ENCODE measurements at regions not wholly inside any gene's neighbourhood (a gene's known extent, or its start where the extent isn't known, plus 50 kb on each side); places are given as distances from the start of the nearest gene placed in this dataset.

- no peaks in the 10 kb centered on the region for H3K4me1 ChIP-seq
- H3K9me3 ChIP-seq: no peaks in the 10 kb centered on the region
- H3K36me3 ChIP-seq: no peaks in the 10 kb centered on the region
- no peaks in the 10 kb centered on the region for H3K27me3 ChIP-seq
- WGBS, 2 donors: 70 to 71% methylated on average over 3 of the region's 3 CpGs
- DNase-seq: no peak
- no peak overlapping the region for H3K4me3 ChIP-seq
- TF ChIP-seq POLR2A (IDR thresholded peaks at IDR 0.05): no peak
- no peak for ATAC-seq (ENCODE audit: low FRiP score in 2 of 2)
- no peak overlapping the region for H3K27ac ChIP-seq
These were observed 57.6 kb upstream of the RNF152 start for GRCh38 chr18:61950371-61950770.

- no peaks in the 10 kb centered on the region for H3K27me3 ChIP-seq
- no peak overlapping the region for H3K4me3 ChIP-seq
- 80 to 86% methylated on average over 10 of the region's 10 CpGs for WGBS, 2 donors
- TF ChIP-seq POLR2A (IDR thresholded peaks at IDR 0.05): no peak
- no peak for TF ChIP-seq CTCF (IDR thresholded peaks at IDR 0.05)
- no peak for TF ChIP-seq POLR2AphosphoS5 (IDR thresholded peaks at IDR 0.05)
- no peak for TF ChIP-seq EP300 (IDR thresholded peaks at IDR 0.05)
- DNase-seq (no peak), ATAC-seq (ENCODE audit: low FRiP score in 2 of 2) (peak in 1 of 2 donors; percentile 51)
- H3K4me1 ChIP-seq: no peaks in the 10 kb centered on the region
- no peaks in the 10 kb centered on the region for H3K9me3 ChIP-seq
- H3K36me3 ChIP-seq: no peaks in the 10 kb centered on the region
- H3K27ac ChIP-seq: no peak overlapping the region
These were observed 57.1 kb upstream of the RNF152 start for GRCh38 chr18:61949946-61950345.

- Histone ChIP-seq H3K36me3 (no peaks in the 10 kb centered on the region), H3K4me3 (no peak overlapping the region), H3K27me3 (no peaks in the 10 kb centered on the region), H3K27ac (no peak overlapping the region), H3K4me1 (no peaks in the 10 kb centered on the region), H3K9me3 (no peaks in the 10 kb centered on the region)
- DNase-seq: no peak
- WGBS, 2 donors: 79 to 86% methylated on average over 6 of the region's 6 CpGs
- ATAC-seq (ENCODE audit: low FRiP score in 2 of 2): no peak
- TF ChIP-seq EP300 (IDR thresholded peaks at IDR 0.05): no peak
- no peak for TF ChIP-seq POLR2A (IDR thresholded peaks at IDR 0.05)
These were observed 56.1 kb upstream of the RNF152 start for GRCh38 chr18:61948846-61949438.

DNA sequence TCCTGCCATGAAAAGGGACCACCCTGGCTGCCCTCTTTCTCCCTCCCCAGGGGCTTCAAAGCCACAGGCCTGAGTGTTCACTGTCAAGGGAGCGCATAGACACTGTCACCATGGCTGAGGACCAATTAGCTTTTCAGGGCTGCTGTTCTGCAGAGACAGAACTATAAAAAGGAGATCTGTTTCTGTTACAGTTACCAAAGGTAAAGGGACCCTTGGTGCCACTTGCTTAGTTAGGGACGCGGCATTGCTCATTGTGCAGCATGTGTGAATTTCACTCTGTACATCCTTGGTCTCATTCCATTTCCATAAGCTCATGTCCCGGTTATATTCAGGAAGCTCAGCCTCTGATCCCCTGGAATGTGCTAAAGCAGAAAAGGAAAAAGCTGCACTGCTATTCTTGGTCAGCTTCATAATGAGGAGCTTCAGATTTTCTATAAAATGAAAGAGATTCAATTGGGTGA is 55.5 kb upstream of the RNF152 start:
- no peak overlapping the region for H3K4me3 ChIP-seq
- no peaks in the 10 kb centered on the region for H3K4me1 ChIP-seq
- 55 to 85% methylated on average over 4 of the region's 4 CpGs for WGBS, 2 donors
- DNase-seq: no peak
- H3K9me3 ChIP-seq: no peaks in the 10 kb centered on the region
- no peaks in the 10 kb centered on the region for H3K27me3 ChIP-seq
- H3K27ac ChIP-seq: no peak overlapping the region
- TF ChIP-seq POLR2A (IDR thresholded peaks at IDR 0.05) (no peak), POLR2AphosphoS5 (IDR thresholded peaks at IDR 0.05) (no peak), EP300 (IDR thresholded peaks at IDR 0.05) (no peak), CTCF (IDR thresholded peaks at IDR 0.05) (no peak)
- no peak for ATAC-seq (ENCODE audit: low FRiP score in 2 of 2)
- no peaks in the 10 kb centered on the region for H3K36me3 ChIP-seq

DNA sequence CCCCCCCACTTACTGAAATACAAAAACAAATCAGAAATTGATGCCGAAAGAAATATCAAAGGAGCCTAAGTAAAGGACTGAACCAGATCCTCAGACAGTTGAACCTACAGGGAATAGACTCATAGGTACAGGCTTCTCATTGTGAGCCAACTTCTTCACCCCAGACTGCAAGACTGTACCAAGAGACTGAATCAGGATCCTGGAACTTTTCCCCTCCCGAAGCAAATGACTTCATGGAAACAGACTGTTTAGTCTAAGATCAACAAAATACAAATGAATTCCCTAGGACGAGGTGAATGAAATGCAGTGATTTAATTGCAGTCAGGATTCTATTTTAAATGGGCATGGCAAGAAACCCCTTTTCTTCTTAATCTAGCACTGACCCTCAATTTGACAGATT is 53.6 kb upstream of the RNF152 start:
- Histone ChIP-seq H3K9me3 (no peaks in the 10 kb centered on the region), H3K27me3 (no peaks in the 10 kb centered on the region), H3K27ac (no peak overlapping the region), H3K4me3 (no peak overlapping the region), H3K36me3 (no peaks in the 10 kb centered on the region), H3K4me1 (no peaks in the 10 kb centered on the region)
- WGBS, 2 donors: 69 to 71% methylated on average over 3 of the region's 3 CpGs
- TF ChIP-seq CTCF (IDR thresholded peaks at IDR 0.05): no peak
- TF ChIP-seq POLR2A (IDR thresholded peaks at IDR 0.05): no peak
- no peak for TF ChIP-seq EP300 (IDR thresholded peaks at IDR 0.05)
- no peak for TF ChIP-seq POLR2AphosphoS5 (IDR thresholded peaks at IDR 0.05)
- DNase-seq: no peak
- ATAC-seq (ENCODE audit: low FRiP score in 2 of 2): peak in 1 of 2 donors; percentile 44
